ENCODE measurements at regions not wholly inside any gene's neighbourhood (a gene's known extent, or its start where the extent isn't known, plus 50 kb on each side); places are given as distances from the start of the nearest gene placed in this dataset.

GRCh38 chr14:76309572-76310162 lies 66.3 kb upstream of the ESRRB start:
- no peak for TF ChIP-seq CTCF (IDR thresholded peaks at IDR 0.05; ENCODE audit: unreplicated experiment)
- BruUV-seq (replicated peaks): no TSS peak
- Mint-ChIP-seq H3K9me3 (ENCODE audit: unreplicated experiment) (no peaks in the 10 kb centered on the region), H3K4me1 (ENCODE audit: insufficient read depth, unreplicated experiment) (no peaks in the 10 kb centered on the region), H3K36me3 (ENCODE audit: insufficient read depth, unreplicated experiment) (no peaks in the 10 kb centered on the region), H3K27me3 (ENCODE audit: insufficient read depth, unreplicated experiment) (no peaks in the 10 kb centered on the region), H3K27ac (ENCODE audit: low read depth, unreplicated experiment) (no peak overlapping the region), H3K4me3 (ENCODE audit: unreplicated experiment) (no peak overlapping the region)
- ChIA-PET CTCF (interaction anchor here (0.7 kb wide), 1 partner anchor 372 kb away, joined by 3 read pairs; no protein-coding TSS in a partner anchor), POLR2A (no interaction called here)
- DNase-seq (ENCODE audit: unreplicated experiment): no peak
- intact Hi-C loops (cut with micrococcal nuclease): no loop called here

- no peak overlapping the region for H3K4me3 Mint-ChIP-seq (ENCODE audit: unreplicated experiment)
- H3K27me3 Mint-ChIP-seq (ENCODE audit: insufficient read depth, unreplicated experiment): no peaks in the 10 kb centered on the region
- no peak for TF ChIP-seq CTCF (IDR thresholded peaks at IDR 0.05; ENCODE audit: unreplicated experiment)
- H3K9me3 Mint-ChIP-seq (ENCODE audit: unreplicated experiment): no peaks in the 10 kb centered on the region
- no TSS peak for BruUV-seq (replicated peaks)
- intact Hi-C loops (cut with micrococcal nuclease): no loop called here
- no peak overlapping the region for H3K27ac Mint-ChIP-seq (ENCODE audit: low read depth, unreplicated experiment)
- CTCF ChIA-PET: interaction anchor here (1.0 kb wide), 1 partner anchor 260 kb away, joined by 3 read pairs; no protein-coding TSS in a partner anchor
- no peaks in the 10 kb centered on the region for H3K36me3 Mint-ChIP-seq (ENCODE audit: insufficient read depth, unreplicated experiment)
- H3K4me1 Mint-ChIP-seq (ENCODE audit: insufficient read depth, unreplicated experiment): no peaks in the 10 kb centered on the region
- no peak for DNase-seq (ENCODE audit: unreplicated experiment)
- POLR2A ChIA-PET: no interaction called here
Observed at GRCh38 chr14:76311079-76311758, 64.7 kb upstream of the ESRRB start.

GRCh38 chr14:76312821-76313220 lies 63.1 kb upstream of the ESRRB start:
- TF ChIP-seq CTCF (IDR thresholded peaks at IDR 0.05; ENCODE audit: unreplicated experiment): no peak
- H3K4me3 Mint-ChIP-seq (ENCODE audit: unreplicated experiment): no peak overlapping the region
- no TSS peak for BruUV-seq (replicated peaks)
- H3K27ac Mint-ChIP-seq (ENCODE audit: low read depth, unreplicated experiment): no peak overlapping the region
- DNase-seq (ENCODE audit: unreplicated experiment): no peak
- no peaks in the 10 kb centered on the region for H3K4me1 Mint-ChIP-seq (ENCODE audit: insufficient read depth, unreplicated experiment)
- ChIA-PET POLR2A (interaction anchor here (0.6 to 1.1 kb wide), 2 partner anchors 9 to 17 kb away, joined by 3 read pairs; no protein-coding TSS in a partner anchor), CTCF (interaction anchor here (0.6 kb wide), 1 partner anchor 105 kb away, joined by 3 read pairs; no protein-coding TSS in a partner anchor)
- H3K36me3 Mint-ChIP-seq (ENCODE audit: insufficient read depth, unreplicated experiment): no peaks in the 10 kb centered on the region
- no peaks in the 10 kb centered on the region for H3K9me3 Mint-ChIP-seq (ENCODE audit: unreplicated experiment)
- intact Hi-C loops (cut with micrococcal nuclease): no loop called here
- no peaks in the 10 kb centered on the region for H3K27me3 Mint-ChIP-seq (ENCODE audit: insufficient read depth, unreplicated experiment)

- H3K27ac Mint-ChIP-seq (ENCODE audit: low read depth, unreplicated experiment): no peak overlapping the region
- H3K4me3 Mint-ChIP-seq (ENCODE audit: unreplicated experiment): no peak overlapping the region
- intact Hi-C loops (cut with micrococcal nuclease): no loop called here
- H3K9me3 Mint-ChIP-seq (ENCODE audit: unreplicated experiment): no peaks in the 10 kb centered on the region
- no peaks in the 10 kb centered on the region for H3K4me1 Mint-ChIP-seq (ENCODE audit: insufficient read depth, unreplicated experiment)
- DNase-seq (ENCODE audit: unreplicated experiment): no peak
- BruUV-seq (replicated peaks): no TSS peak
- H3K36me3 Mint-ChIP-seq (ENCODE audit: insufficient read depth, unreplicated experiment): no peaks in the 10 kb centered on the region
- CTCF ChIA-PET: no interaction called here
- no peaks in the 10 kb centered on the region for H3K27me3 Mint-ChIP-seq (ENCODE audit: insufficient read depth, unreplicated experiment)
- POLR2A ChIA-PET: interaction anchor here (0.6 to 1.1 kb wide), 2 partner anchors 10 to 17 kb away, joined by 3 read pairs; no protein-coding TSS in a partner anchor
- no peak for TF ChIP-seq CTCF (IDR thresholded peaks at IDR 0.05; ENCODE audit: unreplicated experiment)
Observed at GRCh38 chr14:76313303-76313702, 62.6 kb upstream of the ESRRB start.

Data from MCF 10A (cell line).